ENCODE measurements at regions not wholly inside any gene's neighbourhood (a gene's known extent, or its start where the extent isn't known, plus 50 kb on each side); places are given as distances from the start of the nearest gene placed in this dataset.

DNA sequence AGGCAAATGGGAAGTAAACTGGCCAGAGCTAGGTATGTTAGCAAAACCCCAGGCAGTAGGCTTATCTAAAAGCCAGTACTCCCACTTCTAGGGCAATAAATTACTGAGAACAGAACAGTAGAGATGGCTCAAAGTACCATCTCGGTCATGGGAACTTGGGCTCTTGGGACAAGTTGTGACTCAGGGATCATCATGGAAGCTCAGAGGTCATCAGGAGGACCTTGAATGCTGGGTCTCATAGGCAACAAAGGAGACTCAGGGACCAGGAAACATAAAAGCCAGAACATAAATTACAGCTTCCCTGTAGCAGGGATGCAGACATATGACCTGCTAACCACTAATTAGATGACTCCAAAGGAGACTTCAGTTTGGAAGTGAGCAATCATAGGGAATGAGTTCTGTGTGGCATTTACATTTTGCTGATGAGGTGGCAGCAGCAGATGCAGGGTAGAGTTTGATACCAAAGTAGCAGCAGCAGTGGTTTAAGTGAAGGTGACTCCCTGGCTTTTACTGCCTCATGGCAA is 97.6 kb upstream of the SCAF11 start:
- TF ChIP-seq POLR2AphosphoS5 (IDR thresholded peaks at IDR 0.05) (no peak), POLR2A (IDR thresholded peaks at IDR 0.05) (no peak)
- TF ChIP-seq, protein P1, sequence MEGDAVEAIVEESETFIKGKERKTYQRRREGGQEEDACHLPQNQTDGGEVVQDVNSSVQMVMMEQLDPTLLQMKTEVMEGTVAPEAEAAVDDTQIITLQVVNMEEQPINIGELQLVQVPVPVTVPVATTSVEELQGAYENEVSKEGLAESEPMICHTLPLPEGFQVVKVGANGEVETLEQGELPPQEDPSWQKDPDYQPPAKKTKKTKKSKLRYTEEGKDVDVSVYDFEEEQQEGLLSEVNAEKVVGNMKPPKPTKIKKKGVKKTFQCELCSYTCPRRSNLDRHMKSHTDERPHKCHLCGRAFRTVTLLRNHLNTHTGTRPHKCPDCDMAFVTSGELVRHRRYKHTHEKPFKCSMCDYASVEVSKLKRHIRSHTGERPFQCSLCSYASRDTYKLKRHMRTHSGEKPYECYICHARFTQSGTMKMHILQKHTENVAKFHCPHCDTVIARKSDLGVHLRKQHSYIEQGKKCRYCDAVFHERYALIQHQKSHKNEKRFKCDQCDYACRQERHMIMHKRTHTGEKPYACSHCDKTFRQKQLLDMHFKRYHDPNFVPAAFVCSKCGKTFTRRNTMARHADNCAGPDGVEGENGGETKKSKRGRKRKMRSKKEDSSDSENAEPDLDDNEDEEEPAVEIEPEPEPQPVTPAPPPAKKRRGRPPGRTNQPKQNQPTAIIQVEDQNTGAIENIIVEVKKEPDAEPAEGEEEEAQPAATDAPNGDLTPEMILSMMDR (IDR thresholded peaks at IDR 0.05), result no peak
- Histone ChIP-seq H3K4me3 (no peak overlapping the region), H3K36me3 (no peaks in the 10 kb centered on the region), H3K9me3 (no peaks in the 10 kb centered on the region), H3K27ac (no peak overlapping the region), H3K27me3 (replicated peaks; ENCODE audit: insufficient read depth) (no peaks in the 10 kb centered on the region), H3K4me1 (replicated peaks) (no peaks in the 10 kb centered on the region)
- no peak for DNase-seq (ENCODE audit: low spot score)
- 86% methylated on average over 1 of the region's 1 CpG for WGBS
- intact Hi-C loops (cut with DNase I), result no loop called here

DNA sequence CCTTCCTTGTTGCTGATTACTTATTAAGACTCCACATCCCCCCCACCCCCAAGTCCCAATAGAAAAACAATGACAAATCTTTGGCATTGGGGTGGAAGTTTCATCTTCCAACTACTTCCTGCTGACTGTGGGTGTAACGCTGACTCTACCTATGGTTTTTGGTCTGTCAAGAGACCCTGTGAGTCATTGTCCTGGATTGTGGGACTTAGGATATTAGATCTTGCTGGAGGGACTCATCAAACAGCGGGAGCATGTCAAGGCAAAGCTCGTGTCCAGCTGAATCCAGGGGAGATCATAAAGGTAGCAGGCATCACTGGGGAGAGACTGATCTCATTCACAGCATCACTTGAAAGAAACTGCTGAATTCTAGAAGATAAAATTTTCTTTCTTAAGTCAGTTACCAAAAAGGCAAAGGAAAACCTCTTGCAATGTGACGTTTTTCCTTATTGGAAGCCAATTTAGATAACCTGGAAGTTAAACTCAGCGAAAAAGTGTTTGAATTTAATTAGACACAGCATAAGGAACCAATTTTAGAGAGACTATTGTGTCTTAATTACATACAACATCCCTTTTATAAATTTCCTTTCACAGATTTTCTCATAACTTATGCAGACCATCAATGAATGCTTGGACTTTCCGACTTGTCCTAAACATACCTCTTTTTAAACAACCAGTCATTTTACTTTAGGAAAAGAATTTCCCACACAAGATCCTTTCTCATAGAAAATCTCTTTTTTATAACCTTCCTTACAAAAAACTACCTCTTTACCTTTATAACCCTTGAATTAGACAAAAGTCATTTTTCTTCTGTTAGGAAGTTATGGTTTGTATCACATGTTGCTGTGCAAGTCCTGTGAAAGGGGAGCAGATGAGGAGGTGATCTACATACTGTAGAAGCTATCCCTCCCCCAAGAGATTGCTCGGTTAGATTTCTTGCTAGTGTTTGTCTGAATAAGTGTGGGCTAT is 94.6 kb upstream of the SCAF11 start:
- TF ChIP-seq, protein P1 (IDR thresholded peaks at IDR 0.05), result no peak
- TF ChIP-seq POLR2AphosphoS5 (IDR thresholded peaks at IDR 0.05) (no peak), POLR2A (IDR thresholded peaks at IDR 0.05) (no peak)
- no peak overlapping the region for H3K4me3 ChIP-seq
- no peak overlapping the region for H3K27ac ChIP-seq
- no peak for DNase-seq (ENCODE audit: low spot score)
- H3K27me3 ChIP-seq (replicated peaks; ENCODE audit: insufficient read depth), result no peaks in the 10 kb centered on the region
- intact Hi-C loops (cut with DNase I), result no loop called here
- no peaks in the 10 kb centered on the region for H3K9me3 ChIP-seq
- 75% methylated on average over 7 of the region's 7 CpGs for WGBS
- H3K4me1 ChIP-seq (replicated peaks), result no peaks in the 10 kb centered on the region
- H3K36me3 ChIP-seq, result no peaks in the 10 kb centered on the region

DNA sequence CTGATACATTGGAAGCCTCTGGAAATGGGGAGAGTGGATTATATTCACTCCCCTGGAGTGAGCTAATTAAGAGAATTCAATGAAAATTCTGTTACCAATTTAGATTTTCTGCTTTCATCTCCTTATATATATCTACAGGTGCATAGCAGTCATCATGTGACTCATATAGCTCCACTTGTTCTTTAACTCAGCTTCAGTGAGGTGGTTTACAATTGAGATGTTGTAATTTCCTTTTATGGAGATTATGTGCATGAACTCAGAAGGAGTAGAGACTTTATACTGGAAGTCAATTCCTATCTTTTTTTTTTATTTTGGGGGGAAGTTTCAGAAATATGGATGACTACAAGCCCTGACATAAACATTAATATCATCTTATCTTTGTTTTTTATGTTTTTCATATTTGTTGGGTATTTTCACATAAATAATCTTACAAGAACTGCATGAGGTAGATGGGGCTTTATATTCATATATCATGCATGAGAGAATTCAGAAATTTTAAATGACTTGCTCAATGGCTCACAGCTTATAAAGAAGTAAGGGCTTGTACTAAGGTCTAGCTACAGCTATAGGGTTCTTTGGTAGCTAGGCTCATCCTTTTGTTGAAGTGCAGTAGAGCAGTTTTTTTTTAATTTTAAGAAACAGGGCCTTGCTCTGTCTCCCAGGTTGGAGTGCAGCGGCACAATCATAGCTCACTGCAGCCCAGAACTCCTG is 92.3 kb upstream of the SCAF11 start:
- no peak overlapping the region for H3K4me3 ChIP-seq
- DNase-seq (ENCODE audit: low spot score), result no peak
- no peak overlapping the region for H3K27ac ChIP-seq
- TF ChIP-seq, protein P1 (IDR thresholded peaks at IDR 0.05), result no peak
- TF ChIP-seq POLR2AphosphoS5 (IDR thresholded peaks at IDR 0.05) (no peak), POLR2A (IDR thresholded peaks at IDR 0.05) (no peak)
- intact Hi-C loops (cut with DNase I), result no loop called here
- no peaks in the 10 kb centered on the region for H3K4me1 ChIP-seq (replicated peaks)
- WGBS, result 96% methylated on average over 1 of the region's 1 CpG
- H3K27me3 ChIP-seq (replicated peaks; ENCODE audit: insufficient read depth), result no peaks in the 10 kb centered on the region
- H3K36me3 ChIP-seq, result no peaks in the 10 kb centered on the region
- no peaks in the 10 kb centered on the region for H3K9me3 ChIP-seq

DNA sequence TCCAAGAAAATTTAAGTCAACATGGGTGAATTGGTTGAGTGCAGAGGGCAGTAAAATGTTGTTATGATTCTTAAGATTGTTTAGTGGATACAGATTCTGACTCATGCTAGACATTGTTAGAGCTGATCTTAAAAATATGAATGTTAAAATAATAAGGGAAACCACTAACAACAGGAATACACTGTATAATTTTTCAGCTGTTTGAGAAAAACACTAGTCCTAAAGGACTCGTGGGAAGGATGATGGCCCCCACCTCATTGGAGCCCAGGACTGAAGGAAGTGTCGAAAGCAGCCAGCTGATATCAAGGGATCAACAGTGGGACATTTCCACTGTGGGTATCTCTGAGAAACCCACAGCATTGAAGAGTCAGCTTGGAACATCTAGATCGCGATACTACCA is 82.9 kb upstream of the SCAF11 start:
- no peak for DNase-seq (ENCODE audit: low spot score)
- no peak for TF ChIP-seq POLR2AphosphoS5 (IDR thresholded peaks at IDR 0.05)
- no peak for TF ChIP-seq POLR2A (IDR thresholded peaks at IDR 0.05)
- TF ChIP-seq, protein P1 (IDR thresholded peaks at IDR 0.05), result no peak
- no peaks in the 10 kb centered on the region for H3K27me3 ChIP-seq (replicated peaks; ENCODE audit: insufficient read depth)
- H3K4me3 ChIP-seq, result no peak overlapping the region
- no peaks in the 10 kb centered on the region for H3K9me3 ChIP-seq
- H3K4me1 ChIP-seq (replicated peaks), result no peaks in the 10 kb centered on the region
- H3K36me3 ChIP-seq, result no peaks in the 10 kb centered on the region
- WGBS, result 89% methylated on average over 4 of the region's 4 CpGs
- H3K27ac ChIP-seq, result no peak overlapping the region
- intact Hi-C loops (cut with DNase I), result no loop called here

Measured in prostate gland (tissue), 2 donors.